BE2C (cell line): ENCODE measurements at regions not wholly inside any gene's neighbourhood (a gene's known extent, or its start where the extent isn't known, plus 50 kb on each side); places are given as distances from the start of the nearest gene placed in this dataset.

Source experiments
- DNase-seq: peaks from one replicate; pipeline ENCODE4 v3.0.0-alpha.2; 2020
- H3K27me3 ChIP-seq: fragments of 250-450 bp; sonication (Bioruptor Pico); 2 replicates; pipeline ENCODE4 v1.5.1; 2020; ENCODE audit warnings: mild to moderate bottlenecking
- H3K36me3 ChIP-seq: fragments of 250-450 bp; sonication (Bioruptor Pico); 2 replicates; pipeline ENCODE4 v1.5.1; 2020; ENCODE audit warnings: mild to moderate bottlenecking
- H3K4me1 ChIP-seq: fragments of 250-450 bp; sonication (Bioruptor Pico); 2 replicates; pipeline ENCODE4 v1.5.1; 2020
- H3K4me3 ChIP-seq: 2 replicates; pipeline ENCODE4 v1.5.1; 2011; ENCODE audit warnings: low read depth, low read length
- H3K9me3 ChIP-seq: fragments of 250-450 bp; sonication (Bioruptor Pico); 2 replicates; pipeline ENCODE4 v1.5.1; 2020
- CTCF ChIP-seq: IDR thresholded peaks from 2 replicates; pipeline ENCODE4 v1.5.1; 2012; ENCODE audit warnings: mild to moderate bottlenecking, low read depth, low read length

GRCh38 chr4:154005171-154005520 lies 216.3 kb upstream of the SFRP2 start:
- Histone ChIP-seq H3K9me3 (no peaks in the 10 kb centered on the region), H3K27me3 (no peaks in the 10 kb centered on the region), H3K4me3 (no peak overlapping the region), H3K36me3 (no peaks in the 10 kb centered on the region), H3K4me1 (no peaks in the 10 kb centered on the region)
- TF ChIP-seq CTCF = no peak
- DNase-seq = no peak

GRCh38 chr4:154004507-154005170 lies 215.8 kb upstream of the SFRP2 start:
- Histone ChIP-seq H3K9me3 (no peaks in the 10 kb centered on the region), H3K27me3 (no peaks in the 10 kb centered on the region), H3K4me1 (no peaks in the 10 kb centered on the region), H3K36me3 (no peaks in the 10 kb centered on the region), H3K4me3 (no peak overlapping the region)
- TF ChIP-seq CTCF = no peak
- DNase-seq = no peak

- H3K9me3 ChIP-seq = no peaks in the 10 kb centered on the region
- H3K4me1 ChIP-seq = no peaks in the 10 kb centered on the region
- no peak for DNase-seq
- no peaks in the 10 kb centered on the region for H3K36me3 ChIP-seq
- H3K27me3 ChIP-seq = no peaks in the 10 kb centered on the region
- H3K4me3 ChIP-seq = no peak overlapping the region
- no peak for TF ChIP-seq CTCF
Observed at GRCh38 chr4:154004016-154004415, 215.1 kb upstream of the SFRP2 start.

- Histone ChIP-seq H3K4me3 (no peak overlapping the region), H3K36me3 (no peaks in the 10 kb centered on the region), H3K9me3 (no peaks in the 10 kb centered on the region), H3K4me1 (no peaks in the 10 kb centered on the region), H3K27me3 (no peaks in the 10 kb centered on the region)
- no peak for DNase-seq
- TF ChIP-seq CTCF = no peak
Observed at GRCh38 chr4:154003378-154003777, 214.5 kb upstream of the SFRP2 start.

- Histone ChIP-seq H3K27me3 (no peaks in the 10 kb centered on the region), H3K9me3 (no peaks in the 10 kb centered on the region), H3K4me1 (no peaks in the 10 kb centered on the region), H3K4me3 (no peak overlapping the region), H3K36me3 (no peaks in the 10 kb centered on the region)
- no peak for DNase-seq
- no peak for TF ChIP-seq CTCF
Observed at GRCh38 chr4:154001193-154001592, 212.3 kb upstream of the SFRP2 start.

- no peaks in the 10 kb centered on the region for H3K27me3 ChIP-seq
- H3K4me3 ChIP-seq = no peak overlapping the region
- TF ChIP-seq CTCF = no peak
- no peaks in the 10 kb centered on the region for H3K36me3 ChIP-seq
- H3K9me3 ChIP-seq = no peaks in the 10 kb centered on the region
- H3K4me1 ChIP-seq = no peaks in the 10 kb centered on the region
- no peak for DNase-seq
Observed at GRCh38 chr4:153997516-153997915, 208.6 kb upstream of the SFRP2 start.
